ENCODE measurements at regions not wholly inside any gene's neighbourhood (a gene's known extent, or its start where the extent isn't known, plus 50 kb on each side); places are given as distances from the start of the nearest gene placed in this dataset.

DNA sequence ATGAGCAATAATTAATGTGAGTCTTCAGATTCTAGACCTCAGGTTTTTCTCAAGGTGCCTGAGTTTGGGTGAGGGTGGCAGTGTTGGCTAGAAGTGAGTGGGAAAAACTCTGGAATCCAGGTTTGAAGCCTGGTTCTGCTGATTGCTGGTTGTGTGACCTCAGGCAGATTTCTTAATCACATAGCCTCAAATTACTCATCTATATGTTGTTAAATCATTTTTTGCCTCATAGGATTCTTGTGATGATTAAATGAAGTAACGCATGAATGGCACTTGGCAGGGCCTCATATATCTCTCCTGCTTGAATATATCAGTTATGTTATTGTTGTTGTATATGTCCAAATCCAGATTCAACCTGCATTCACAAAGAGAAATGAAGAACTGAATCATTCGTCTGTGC is 60.5 kb downstream of the NR2F2 start:
- DNase-seq (ENCODE audit: low read depth in 2 of 2, low spot score in 1 of 2) = no peak

GRCh38 chr15:96392380-96393208 is 62.1 kb downstream of the NR2F2 start:
- no peak for DNase-seq (ENCODE audit: low read depth in 2 of 2, low spot score in 1 of 2)

DNA sequence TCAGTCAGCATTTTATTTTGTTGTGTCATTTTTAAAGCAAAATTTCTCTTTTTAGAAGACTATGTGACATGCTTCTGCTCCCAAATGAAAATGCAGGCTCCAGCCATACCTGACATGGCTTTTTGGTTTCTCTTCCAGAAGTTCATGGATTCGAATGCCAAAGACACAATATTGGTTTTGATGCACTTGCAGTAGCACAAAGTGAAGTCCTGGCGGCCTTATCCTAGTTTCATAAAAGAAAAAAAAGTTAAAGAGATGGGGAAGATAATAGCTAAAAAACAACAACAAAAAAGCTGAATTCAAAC is 62.7 kb downstream of the NR2F2 start:
- no peak for DNase-seq (ENCODE audit: low read depth in 2 of 2, low spot score in 1 of 2)

DNA sequence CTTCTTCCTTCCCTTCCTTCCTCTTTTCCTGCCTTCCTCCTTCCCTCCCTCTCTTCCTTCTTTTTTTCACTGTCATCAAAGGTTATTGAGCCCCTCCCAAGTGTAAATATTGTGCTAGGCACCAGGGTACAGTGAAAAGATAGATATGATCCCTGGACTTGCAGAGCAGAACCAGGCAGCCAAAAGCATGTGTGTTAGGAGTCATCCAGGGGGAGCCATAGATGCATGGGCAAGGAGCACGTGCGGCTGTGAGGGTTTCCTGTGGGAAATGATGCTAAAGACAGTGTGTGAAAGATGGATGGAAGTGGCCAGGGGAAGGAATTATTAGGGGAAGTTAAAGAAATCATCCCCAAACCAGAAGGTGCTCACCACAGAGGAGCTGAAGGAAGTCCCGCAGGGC is 65.2 kb downstream of the NR2F2 start:
- no peak for DNase-seq (ENCODE audit: low read depth in 2 of 2, low spot score in 1 of 2)

- no peak for DNase-seq (ENCODE audit: low read depth in 2 of 2, low spot score in 1 of 2)
Measured at GRCh38 chr15:96398776-96399175, 68.3 kb downstream of the NR2F2 start.

DNA sequence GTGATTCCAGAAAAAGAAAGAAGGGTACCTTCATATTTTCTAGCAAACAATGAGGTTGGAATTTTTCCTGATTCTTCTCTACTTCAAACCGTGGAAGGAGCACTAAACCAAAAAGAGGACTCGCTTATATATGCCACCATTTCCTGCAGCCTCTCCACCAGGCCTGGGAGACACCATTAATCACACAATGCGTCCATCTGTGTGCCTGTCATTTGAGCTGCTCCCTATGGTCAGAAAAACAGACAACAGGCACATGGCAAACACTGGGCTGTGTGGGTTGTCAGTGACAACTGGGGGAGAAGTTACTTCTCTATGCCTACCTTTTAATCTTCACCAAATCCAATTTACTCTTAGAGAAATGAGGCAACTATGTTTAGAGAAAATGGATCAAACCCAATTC is 71.9 kb downstream of the NR2F2 start:
- DNase-seq (ENCODE audit: low read depth in 2 of 2, low spot score in 1 of 2) = no peak

DNA sequence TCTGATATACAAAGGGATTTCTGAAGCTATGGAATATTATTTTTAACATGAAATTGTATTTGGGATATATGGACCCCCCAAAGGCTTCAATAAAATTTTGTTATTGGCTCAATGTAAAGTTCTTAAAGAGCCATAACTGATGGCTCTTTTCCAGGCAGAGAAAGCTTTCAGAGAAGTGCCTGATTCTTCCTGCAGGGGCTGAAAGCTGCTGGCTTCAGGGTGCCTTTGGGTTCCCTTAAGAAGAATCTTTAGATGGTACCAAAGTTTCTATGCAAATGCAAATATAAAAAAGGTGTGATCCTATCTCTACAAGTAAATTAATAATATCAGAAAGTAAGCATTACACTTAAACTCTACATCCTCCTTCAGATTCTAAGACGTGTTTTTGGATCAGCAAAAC is 72.6 kb downstream of the NR2F2 start:
- no peak for DNase-seq (ENCODE audit: low read depth in 2 of 2, low spot score in 1 of 2)

DNA sequence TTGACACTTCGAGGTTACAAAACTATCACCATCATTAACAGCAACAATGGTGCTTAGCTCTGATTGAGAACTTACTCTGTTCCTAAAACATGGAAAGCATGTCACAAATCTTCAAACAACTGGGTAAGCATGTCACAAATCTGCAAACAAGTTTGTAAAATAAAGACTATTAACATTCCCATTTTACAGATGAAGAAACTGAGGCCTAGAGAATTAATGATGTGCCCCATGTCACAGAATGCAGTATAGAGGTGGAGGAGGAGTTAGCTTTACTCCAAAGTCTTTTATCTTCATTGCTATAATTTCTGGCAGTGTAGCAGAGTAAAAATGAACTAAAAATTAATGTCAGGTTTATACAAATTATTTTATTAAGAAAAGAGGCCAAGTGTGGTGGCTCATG is 73.4 kb downstream of the NR2F2 start:
- DNase-seq (ENCODE audit: low read depth in 2 of 2, low spot score in 1 of 2) = no peak

DNA sequence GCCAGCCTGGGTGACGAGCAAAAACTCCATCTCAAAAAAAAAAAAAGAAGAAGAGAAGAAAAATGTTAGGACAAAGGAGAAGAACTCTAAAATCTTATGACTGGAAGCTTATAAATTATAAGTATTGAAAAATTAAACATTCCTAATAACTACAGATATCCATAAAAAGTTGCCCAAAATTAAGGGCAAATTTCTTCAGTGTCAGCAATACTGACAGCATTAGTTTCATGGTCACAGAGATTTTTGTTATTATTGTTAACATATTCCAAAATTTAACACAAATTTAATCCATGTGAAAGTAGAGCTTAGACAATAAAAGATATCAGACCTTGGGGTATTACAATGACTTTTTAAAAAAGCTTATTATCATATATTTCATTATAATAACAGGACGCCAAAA is 74.1 kb downstream of the NR2F2 start:
- DNase-seq (ENCODE audit: low read depth in 2 of 2, low spot score in 1 of 2) = no peak

DNA sequence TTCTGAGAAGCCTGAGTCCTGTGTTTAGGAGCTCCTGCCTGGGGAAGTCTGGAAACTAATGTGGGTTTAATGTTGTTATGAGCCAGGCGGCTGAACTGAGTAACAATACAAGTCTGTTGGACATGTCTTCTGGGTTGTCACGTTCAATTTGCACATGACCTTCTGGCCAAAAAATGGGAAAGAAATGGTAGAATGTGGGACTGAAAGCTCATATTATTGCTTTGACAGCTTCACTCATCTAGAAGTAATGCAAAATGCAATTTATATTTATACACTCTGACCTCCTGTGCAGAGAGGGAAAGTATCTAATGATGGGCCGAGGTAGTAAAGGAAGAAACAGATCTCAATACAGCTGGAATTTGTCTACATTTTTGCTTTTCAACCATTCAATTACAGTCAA is 75.8 kb downstream of the NR2F2 start:
- no peak for DNase-seq (ENCODE audit: low read depth in 2 of 2, low spot score in 1 of 2)

GRCh38 chr15:96406701-96407100 is 76.2 kb downstream of the NR2F2 start:
- DNase-seq (ENCODE audit: low read depth in 2 of 2, low spot score in 1 of 2) = no peak

- no peak for DNase-seq (ENCODE audit: low read depth in 2 of 2, low spot score in 1 of 2)
Measured at GRCh38 chr15:96407482-96407881, 77.0 kb downstream of the NR2F2 start.

DNA sequence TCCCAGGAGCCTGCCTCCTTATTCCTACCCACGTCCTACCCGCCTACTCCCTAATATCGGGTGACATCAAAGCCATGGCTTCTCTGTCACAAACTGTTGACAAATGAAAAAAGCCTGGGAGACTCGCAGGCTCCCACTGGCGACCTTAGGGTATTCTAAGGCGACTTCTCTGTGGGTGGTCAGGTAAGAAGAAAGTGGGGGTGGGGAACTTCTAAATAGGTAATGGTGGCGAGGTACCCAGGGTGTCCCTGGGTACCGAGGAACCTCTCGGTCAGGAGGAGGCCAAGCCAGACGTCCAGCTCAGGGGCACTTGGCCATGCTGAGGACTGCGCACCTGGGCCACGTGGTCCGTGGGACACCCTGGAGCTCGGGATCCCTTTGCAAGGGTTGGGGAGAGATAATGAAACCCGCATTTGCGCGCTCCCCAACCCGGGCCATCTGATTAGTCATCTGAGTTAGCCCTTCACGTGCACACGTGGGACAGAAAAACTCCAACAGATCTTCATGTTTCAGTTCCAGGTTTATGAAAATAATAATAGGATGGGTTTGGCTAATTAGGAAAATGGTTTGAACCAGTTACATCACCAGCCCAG is 78.2 kb downstream of the NR2F2 start:
- no peak for DNase-seq (ENCODE audit: low read depth in 2 of 2, low spot score in 1 of 2)

- no peak for DNase-seq (ENCODE audit: low read depth in 2 of 2, low spot score in 1 of 2)
Measured at GRCh38 chr15:96409215-96410138, 79.0 kb downstream of the NR2F2 start.

DNA sequence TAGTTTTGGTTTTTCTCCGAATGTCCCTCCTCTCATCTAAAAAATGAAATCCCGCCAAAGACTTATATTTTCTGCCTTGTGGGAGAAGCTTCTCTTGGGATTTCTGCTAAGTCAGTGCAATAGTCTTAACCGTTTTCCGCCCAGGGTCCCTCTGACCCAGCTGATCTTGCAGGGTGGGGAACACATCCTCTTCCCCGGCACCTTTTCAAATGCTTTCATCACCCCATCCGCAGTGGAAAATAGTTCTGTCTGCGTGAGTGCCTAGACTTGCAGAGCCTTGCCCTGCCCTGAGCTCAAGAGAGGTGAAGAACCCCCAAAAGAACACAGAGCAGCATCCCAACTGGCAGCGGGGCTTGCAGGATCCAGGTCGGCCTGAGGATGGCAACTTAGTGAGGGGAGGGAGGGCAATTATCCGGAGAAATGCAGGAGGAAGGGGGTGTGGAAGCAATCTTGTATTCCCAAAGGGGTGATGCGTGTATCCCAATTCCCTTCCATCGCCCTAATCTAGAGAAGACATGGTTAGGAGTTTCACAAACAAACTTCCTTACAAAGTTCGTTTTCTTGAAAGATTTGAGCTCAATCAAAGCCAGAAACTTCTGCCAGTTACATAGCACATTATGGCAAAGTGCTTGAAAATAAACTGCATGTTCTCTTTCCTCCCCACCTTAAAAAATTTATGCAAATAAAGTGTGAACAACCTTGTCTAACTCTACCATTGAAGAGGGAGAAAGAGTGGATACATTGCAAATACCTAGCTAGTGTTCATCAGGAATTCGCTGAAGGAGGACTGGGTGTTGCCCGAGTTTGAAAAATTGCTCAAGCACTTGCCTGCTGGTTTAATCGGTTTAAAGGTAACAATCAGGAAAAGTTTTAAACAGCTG is 79.9 kb downstream of the NR2F2 start:
- no peak for DNase-seq (ENCODE audit: low read depth in 2 of 2, low spot score in 1 of 2)

- DNase-seq (ENCODE audit: low read depth in 2 of 2, low spot score in 1 of 2) = no peak
Measured at GRCh38 chr15:96411056-96412031, 80.8 kb downstream of the NR2F2 start.

DNA sequence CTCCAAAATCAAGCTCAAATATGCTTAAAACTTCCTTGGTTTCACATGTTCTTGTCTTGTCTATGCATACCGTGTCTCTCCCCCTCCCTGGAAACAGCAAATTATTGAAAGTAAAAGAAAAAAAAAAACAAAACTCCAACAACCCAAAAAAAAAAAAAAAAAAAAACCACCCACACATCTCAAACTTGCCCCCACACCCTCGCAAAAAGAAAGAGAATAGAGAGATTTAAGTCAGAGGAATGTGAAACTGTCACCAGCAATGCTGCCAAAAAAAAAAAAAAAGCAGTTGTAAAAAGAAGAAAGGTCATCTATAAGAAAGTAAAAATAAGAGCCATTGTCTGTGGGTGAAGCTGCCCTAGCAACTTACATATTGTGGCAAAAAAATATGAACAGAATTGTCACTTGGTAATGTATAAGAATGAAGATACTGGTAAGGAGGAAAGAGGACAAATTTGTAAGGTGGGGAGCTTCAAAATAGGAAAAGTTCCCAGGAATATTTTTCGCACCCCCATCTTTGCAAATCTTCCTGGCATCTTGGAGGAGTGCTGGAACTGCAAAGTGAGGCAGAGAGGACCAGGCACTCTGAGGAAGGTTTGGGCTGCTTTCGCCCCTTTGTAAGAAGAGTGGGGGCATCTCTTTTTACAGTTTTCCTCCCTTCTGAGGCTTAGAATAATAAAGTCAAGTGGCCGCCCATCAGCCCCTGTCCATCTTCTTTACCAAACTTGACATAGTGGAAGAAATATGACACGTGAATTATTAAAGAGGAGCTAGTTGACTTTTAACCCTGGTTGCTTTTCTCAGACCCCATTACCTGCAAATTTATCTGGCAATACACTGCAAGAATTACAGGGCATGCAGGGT is 81.8 kb downstream of the NR2F2 start:
- DNase-seq (ENCODE audit: low read depth in 2 of 2, low spot score in 1 of 2) = no peak

- no peak for DNase-seq (ENCODE audit: low read depth in 2 of 2, low spot score in 1 of 2)
Measured at GRCh38 chr15:96412906-96413231, 82.4 kb downstream of the NR2F2 start.

GRCh38 chr15:96413657-96414056 is 83.2 kb downstream of the NR2F2 start:
- no peak for DNase-seq (ENCODE audit: low read depth in 2 of 2, low spot score in 1 of 2)
